ENCODE measurements at regions not wholly inside any gene's neighbourhood (a gene's known extent, or its start where the extent isn't known, plus 50 kb on each side); places are given as distances from the start of the nearest gene placed in this dataset.

DNA sequence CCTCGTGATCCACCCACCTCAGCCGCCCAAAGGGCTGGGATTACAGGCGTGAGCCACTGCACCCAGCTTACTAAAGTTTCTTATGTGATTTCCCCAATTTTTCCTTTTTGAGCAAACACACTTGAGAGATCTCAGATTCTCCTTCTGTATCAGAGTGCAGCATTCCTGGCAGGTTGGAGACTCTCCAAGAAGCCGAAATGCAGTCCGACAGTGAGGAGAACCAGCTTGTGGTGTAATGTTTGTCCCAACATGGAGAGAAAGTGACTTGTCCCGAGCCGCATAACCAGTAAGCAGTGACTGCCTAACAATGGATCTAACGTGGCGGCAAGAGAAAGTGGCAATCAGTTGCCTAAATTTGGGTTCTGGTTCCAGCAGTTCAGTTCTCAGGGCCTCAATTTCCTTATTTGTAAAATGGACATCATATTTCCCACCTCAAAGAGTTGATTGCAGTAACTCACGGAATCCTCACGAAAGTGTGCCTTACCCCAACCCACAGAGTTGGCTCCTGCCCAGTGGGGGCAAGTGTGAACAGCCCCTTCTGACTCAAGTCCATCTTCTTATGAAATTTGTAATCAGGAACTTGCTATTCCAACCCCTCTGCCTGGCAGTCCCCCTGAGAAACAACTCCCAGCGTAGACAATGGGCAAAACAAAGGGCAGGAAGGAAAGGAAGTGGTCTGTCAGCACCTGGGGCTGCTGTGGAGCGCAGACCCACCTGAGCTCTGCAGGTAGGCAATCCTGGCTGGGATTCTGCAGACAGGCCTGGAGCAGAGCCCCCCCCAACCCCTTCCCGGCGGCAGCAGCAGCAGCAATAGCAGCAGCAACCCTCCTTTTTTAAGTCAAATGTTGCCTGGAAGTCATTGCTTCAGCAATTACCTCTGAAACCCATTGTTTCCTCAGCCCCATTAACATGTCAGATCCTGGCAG is 223.6 kb upstream of the POU3F1 start:
- no peaks in the 10 kb centered on the region for H3K9me3 Mint-ChIP-seq
- H3K4me1 Mint-ChIP-seq (ENCODE audit: low read depth in 2 of 2) = no peaks in the 10 kb centered on the region
- H3K27ac Mint-ChIP-seq = no peak overlapping the region
- ATAC-seq (replicated peaks) = no peak
- no peaks in the 10 kb centered on the region for H3K36me3 Mint-ChIP-seq (ENCODE audit: insufficient read depth)
- H3K4me3 Mint-ChIP-seq = no peak overlapping the region
- peaks cover 81 to 97% of the 10 kb centered on the region in 2 donors for H3K27me3 Mint-ChIP-seq
- no peak for DNase-seq

DNA sequence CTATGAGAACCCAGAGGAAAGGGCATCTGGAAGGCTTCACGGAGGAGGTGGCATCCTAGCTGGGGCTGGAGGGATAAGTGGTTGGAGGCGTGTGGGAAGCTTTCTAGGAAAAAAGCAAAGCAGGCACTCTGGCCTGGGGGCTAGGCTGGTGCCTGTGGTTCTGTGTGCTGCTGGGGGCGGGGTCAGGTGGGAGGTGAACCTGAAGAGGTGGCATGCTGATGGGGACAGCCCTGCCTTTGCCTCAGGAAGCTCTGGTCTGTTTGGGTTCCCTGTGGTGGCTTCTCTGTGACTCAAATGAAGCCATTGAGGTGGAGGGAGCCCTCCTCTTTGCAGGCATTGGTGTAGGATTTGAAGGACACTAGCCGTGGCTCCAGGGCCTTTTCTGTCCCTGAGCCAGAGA is 221.6 kb upstream of the POU3F1 start:
- no peak for DNase-seq
- Mint-ChIP-seq H3K4me1 (ENCODE audit: low read depth in 2 of 2) (no peaks in the 10 kb centered on the region), H3K4me3 (no peak overlapping the region), H3K9me3 (no peaks in the 10 kb centered on the region), H3K36me3 (ENCODE audit: insufficient read depth) (no peaks in the 10 kb centered on the region), H3K27ac (no peak overlapping the region), H3K27me3 (peaks cover 76 to 94% of the 10 kb centered on the region in 2 donors)
- ATAC-seq (replicated peaks) = no peak

DNA sequence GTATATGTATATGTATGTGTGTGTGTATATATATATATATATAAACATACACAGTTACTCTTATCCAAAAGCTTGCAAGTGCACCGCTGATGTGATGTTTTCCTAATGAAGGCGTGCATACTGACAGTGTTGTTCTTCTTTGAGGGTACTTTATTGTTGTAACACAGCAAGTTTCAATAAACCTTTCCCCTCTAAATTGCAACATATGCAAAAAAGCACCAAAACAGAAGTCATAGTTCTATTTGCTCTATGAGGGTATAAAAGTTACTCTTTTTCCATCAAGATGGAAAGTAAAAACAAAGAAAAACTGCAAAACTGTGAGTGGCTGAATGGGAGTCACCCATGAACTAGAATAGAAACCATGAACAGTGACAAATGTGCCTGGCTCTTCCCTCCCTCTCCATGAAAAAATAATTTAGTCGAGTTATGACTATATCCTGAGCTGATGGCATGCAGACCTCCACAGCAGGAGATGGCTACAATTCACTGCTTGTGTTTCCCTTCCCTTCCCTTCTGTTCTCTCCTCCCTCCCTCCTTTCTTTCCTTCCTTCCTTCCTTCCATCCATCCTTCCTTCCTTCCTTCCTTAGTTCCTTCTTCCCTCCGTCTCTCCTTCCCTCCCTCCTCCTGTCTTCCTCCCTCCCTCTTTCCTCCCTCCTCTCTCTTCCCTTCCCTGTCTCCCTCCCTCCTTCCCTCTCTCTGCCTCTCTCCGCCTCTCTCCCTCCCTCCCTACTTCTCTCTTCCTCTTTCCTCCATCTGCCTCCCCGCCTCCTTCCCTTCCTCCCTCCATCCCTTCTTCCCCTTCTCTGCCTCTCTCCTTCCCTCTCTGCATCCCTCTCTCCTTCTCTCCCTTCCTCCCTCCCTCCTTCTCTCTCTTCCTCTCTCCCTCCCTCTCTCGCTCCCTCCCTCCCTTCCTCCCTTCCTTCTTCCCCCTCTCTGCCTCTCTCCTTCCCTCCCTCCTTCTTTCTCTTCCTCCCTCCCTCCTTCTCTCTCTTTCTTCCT is 220.7 kb upstream of the POU3F1 start:
- H3K27me3 Mint-ChIP-seq = peaks cover 68 to 86% of the 10 kb centered on the region in 2 donors

DNA sequence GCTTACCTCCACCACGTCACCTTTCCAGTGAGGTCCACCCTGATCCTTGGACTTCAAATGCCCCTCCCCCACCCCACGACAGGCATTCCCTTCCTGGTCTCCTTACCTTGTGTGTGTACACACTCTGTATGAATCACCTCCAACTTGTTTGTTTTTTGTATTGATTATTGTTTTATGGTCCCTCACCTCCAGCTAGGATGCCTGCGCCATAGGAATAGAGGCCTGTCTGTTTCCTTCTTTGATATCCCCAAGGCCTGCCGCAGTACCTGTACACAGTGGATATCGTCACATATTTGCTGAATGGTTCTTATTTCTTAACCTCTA is 219.6 kb upstream of the POU3F1 start:
- Mint-ChIP-seq H3K27ac (no peak overlapping the region), H3K36me3 (ENCODE audit: insufficient read depth) (no peaks in the 10 kb centered on the region), H3K4me3 (no peak overlapping the region), H3K4me1 (ENCODE audit: low read depth in 2 of 2) (no peaks in the 10 kb centered on the region), H3K9me3 (no peaks in the 10 kb centered on the region), H3K27me3 (peaks cover 67 to 86% of the 10 kb centered on the region in 2 donors)
- no peak for ATAC-seq (replicated peaks)
- no peak for DNase-seq

More for the DNA sequence above, 220.7 kb upstream of the POU3F1 start:
- H3K9me3 Mint-ChIP-seq = no peaks in the 10 kb centered on the region
- DNase-seq = no peak
- no peak overlapping the region for H3K4me3 Mint-ChIP-seq
- no peak overlapping the region for H3K27ac Mint-ChIP-seq
- no peak for ATAC-seq (replicated peaks)
- H3K4me1 Mint-ChIP-seq (ENCODE audit: low read depth in 2 of 2) = no peaks in the 10 kb centered on the region
- no peaks in the 10 kb centered on the region for H3K36me3 Mint-ChIP-seq (ENCODE audit: insufficient read depth)

DNA sequence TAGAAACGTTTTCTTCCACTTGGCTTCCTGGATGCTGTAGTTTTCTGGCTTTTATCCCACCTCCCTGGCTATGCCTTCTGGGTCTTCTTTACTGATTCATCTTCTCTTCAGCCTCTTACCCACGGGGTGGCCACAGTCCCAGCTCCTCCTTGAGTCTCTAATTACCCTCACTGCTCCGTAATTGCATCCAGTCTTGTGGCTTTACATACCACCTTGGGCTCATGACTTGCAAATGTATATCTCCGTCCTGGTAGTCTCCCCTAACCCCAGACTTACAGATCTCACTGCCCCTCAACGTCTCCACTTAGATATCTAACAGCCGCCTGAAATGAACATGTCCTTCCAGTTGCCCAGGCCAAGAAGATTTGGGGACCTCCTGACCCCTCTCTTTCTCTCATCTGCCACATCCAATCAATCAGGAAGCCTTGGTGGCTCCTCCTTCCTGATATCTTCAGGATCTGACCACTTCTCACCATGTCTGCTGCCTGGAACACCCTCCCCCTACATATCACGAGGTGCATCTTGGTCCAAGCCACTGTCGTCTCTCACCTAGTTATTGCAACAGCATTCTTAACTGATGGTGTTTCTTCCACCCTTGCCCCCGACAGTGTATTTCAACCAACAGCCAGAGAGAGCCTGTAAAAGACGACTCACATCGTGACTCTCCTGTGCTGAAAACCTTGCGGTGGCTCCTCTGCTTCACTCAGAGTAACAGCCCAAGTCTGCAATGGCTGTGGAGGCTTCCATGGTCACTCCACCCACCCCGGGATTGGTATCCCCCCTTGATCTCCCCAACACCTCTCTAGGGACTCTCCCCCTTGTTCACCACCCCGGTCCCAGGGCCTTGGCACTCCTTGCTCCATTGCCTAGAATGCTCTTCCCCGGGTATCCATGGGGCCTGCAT is 219.0 kb upstream of the POU3F1 start:
- H3K27me3 Mint-ChIP-seq = peaks cover 66 to 86% of the 10 kb centered on the region in 2 donors

DNA sequence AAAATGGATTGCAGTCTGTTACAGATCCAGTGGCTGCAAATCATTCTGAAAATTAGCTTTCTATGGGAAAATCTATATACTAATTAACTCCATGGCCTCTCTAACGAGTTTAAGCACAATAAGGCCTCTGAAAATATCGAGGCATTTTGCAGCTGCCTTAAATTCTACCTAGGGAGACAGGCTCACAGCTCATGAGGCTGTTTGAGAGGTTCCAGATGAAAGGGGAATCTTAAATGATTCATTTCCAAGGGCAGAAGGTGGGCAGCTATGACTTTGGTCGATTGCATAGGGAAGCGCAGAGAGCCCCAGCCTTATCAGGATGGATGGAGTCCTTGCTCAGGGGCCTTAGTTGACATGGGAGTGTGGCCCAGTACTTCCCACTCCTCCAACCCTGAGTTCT is 216.8 kb upstream of the POU3F1 start:
- H3K27me3 Mint-ChIP-seq = peaks cover 59 to 76% of the 10 kb centered on the region in 2 donors
- no peak for ATAC-seq (replicated peaks)
- no peak overlapping the region for H3K4me3 Mint-ChIP-seq
- no peak overlapping the region for H3K27ac Mint-ChIP-seq
- H3K36me3 Mint-ChIP-seq (ENCODE audit: insufficient read depth) = peaks cover 3% of the 10 kb centered on the region
- H3K9me3 Mint-ChIP-seq = no peaks in the 10 kb centered on the region
- H3K4me1 Mint-ChIP-seq (ENCODE audit: low read depth in 2 of 2) = no peaks in the 10 kb centered on the region
- no peak for DNase-seq

More for the DNA sequence above, 219.0 kb upstream of the POU3F1 start:
- DNase-seq (no peak), ATAC-seq (replicated peaks) (no peak)
- H3K4me3 Mint-ChIP-seq = no peak overlapping the region
- H3K27ac Mint-ChIP-seq = no peak overlapping the region
- no peaks in the 10 kb centered on the region for H3K9me3 Mint-ChIP-seq
- no peaks in the 10 kb centered on the region for H3K4me1 Mint-ChIP-seq (ENCODE audit: low read depth in 2 of 2)
- H3K36me3 Mint-ChIP-seq (ENCODE audit: insufficient read depth) = peaks cover under 1% of the 10 kb centered on the region

DNA sequence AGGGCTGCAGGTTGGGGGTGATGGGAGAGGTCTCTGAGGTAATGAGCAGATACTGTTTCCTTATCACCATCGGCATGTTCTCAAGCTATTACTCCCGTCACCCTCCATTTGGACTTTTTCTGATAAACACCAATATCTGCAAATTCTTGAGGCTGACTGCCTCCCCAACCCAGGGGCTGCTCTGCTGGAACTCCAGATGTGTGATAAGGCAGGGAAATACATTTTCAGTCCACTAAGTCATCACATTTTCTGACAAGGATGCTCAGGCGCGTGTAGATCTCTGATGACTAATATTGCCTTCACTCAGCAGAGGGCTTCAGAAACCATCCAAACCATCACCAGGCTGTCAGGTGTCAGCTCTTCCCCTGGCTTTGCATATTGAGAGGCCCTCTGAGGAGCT is 215.0 kb upstream of the POU3F1 start:
- H3K36me3 Mint-ChIP-seq (ENCODE audit: insufficient read depth) = peaks cover 3% of the 10 kb centered on the region
- H3K4me1 Mint-ChIP-seq (ENCODE audit: low read depth in 2 of 2) = no peaks in the 10 kb centered on the region
- DNase-seq (no peak), ATAC-seq (replicated peaks) (no peak)
- H3K27ac Mint-ChIP-seq = no peak overlapping the region
- H3K9me3 Mint-ChIP-seq = no peaks in the 10 kb centered on the region
- no peak overlapping the region for H3K4me3 Mint-ChIP-seq
- H3K27me3 Mint-ChIP-seq = peaks cover 43 to 70% of the 10 kb centered on the region in 2 donors

DNA sequence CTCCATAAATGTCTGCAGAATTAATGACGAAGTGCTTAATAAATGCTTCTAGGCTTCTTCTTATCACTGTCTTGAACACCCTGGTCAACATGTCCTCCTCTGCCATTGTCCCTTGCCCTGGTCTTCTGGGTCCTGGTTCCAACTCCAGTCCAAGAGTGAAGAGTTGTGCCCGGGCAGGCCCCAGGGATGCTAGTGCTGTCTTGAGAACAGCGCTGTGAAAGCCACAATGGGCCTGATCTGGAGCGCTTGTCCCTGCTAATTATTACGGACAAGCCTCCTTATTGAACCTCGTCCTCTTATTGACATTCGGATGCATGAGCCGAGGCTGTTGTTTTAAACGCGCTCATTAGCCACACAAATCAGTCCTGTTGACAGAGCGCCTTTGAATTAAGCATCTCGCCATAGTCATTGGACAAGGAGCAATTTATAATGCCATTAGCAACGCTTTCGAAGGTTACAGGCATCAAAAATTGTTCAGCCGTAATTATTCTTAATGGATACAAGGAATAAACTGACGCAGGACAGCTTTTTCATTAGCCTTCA is 211.6 kb upstream of the POU3F1 start:
- H3K27me3 Mint-ChIP-seq = peaks cover 29 to 61% of the 10 kb centered on the region in 2 donors
- no peak overlapping the region for H3K27ac Mint-ChIP-seq
- H3K4me3 Mint-ChIP-seq = no peak overlapping the region
- ATAC-seq (replicated peaks) (no peak), DNase-seq (no peak)
- no peaks in the 10 kb centered on the region for H3K9me3 Mint-ChIP-seq
- peaks cover 3% of the 10 kb centered on the region for H3K36me3 Mint-ChIP-seq (ENCODE audit: insufficient read depth)
- no peaks in the 10 kb centered on the region for H3K4me1 Mint-ChIP-seq (ENCODE audit: low read depth in 2 of 2)

DNA sequence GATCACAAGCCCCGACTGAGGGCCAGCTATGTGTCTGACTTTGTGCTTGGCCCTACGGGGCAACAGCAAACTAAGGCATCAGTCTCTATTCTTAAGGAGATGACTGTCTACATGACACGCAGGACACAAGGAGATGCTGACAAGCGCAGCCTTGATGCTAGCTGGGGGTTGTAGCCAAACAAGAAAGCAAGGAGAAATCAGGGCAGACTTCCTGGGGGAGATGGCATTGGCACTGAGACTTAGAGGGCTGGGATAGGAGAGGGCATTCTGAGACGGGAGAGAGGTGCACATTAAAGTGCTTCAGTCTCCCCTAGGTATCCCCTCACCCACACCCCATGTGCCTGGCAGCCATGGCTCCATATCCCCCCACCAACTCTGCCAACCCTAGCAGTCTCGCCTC is 210.8 kb upstream of the POU3F1 start:
- no peak for DNase-seq
- no peak overlapping the region for H3K4me3 Mint-ChIP-seq
- peaks cover 3% of the 10 kb centered on the region for H3K36me3 Mint-ChIP-seq (ENCODE audit: insufficient read depth)
- H3K27ac Mint-ChIP-seq = no peak overlapping the region
- no peaks in the 10 kb centered on the region for H3K4me1 Mint-ChIP-seq (ENCODE audit: low read depth in 2 of 2)
- H3K9me3 Mint-ChIP-seq = no peaks in the 10 kb centered on the region
- H3K27me3 Mint-ChIP-seq = peaks cover 33 to 68% of the 10 kb centered on the region in 2 donors
- no peak for ATAC-seq (replicated peaks)

DNA sequence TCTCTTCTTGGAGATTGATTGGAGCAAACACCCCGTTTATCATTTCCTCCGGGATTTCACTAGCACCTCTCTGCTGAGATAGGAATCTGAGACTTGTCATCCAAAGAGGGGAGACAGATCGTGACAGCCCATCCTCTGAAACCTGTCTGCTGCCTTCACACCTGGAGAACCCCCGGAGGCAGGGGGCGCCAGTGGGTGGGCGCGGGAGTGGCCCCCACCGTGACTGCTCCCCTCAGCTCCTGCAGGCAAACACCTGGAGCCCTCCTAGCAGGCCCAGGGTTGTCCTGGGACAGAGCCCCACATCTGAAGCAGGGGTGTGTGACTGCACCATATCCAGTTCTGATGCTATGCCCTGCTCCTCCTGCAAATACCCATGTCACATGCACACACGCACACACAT is 209.5 kb upstream of the POU3F1 start:
- peaks cover 3% of the 10 kb centered on the region for H3K36me3 Mint-ChIP-seq (ENCODE audit: insufficient read depth)
- H3K27me3 Mint-ChIP-seq = peaks cover 22 to 55% of the 10 kb centered on the region in 2 donors
- H3K4me1 Mint-ChIP-seq (ENCODE audit: low read depth in 2 of 2) = no peaks in the 10 kb centered on the region
- H3K27ac Mint-ChIP-seq = no peak overlapping the region
- DNase-seq = no peak
- no peaks in the 10 kb centered on the region for H3K9me3 Mint-ChIP-seq
- ATAC-seq (replicated peaks) = no peak
- H3K4me3 Mint-ChIP-seq = no peak overlapping the region

DNA sequence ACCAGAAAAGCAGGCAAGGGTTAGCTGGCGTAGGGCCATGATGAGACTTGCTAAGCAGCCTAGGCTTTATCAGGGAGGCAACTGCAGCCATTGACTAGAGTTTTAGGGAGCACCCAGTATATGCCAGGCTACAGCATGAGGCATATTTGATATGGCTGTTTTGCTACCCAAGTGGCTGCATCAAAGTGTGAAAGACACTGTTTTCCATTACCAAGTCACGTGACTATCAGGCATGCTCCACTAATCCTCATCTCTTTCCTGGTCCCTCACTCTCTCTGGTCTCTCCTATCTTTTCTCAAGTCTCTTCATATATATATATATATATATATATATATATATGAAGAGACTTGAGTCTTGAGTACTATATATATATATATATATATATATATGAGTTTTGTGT is 206.7 kb upstream of the POU3F1 start:
- no peak overlapping the region for H3K4me3 Mint-ChIP-seq
- DNase-seq (no peak), ATAC-seq (replicated peaks) (no peak)
- no peaks in the 10 kb centered on the region for H3K4me1 Mint-ChIP-seq (ENCODE audit: low read depth in 2 of 2)
- H3K9me3 Mint-ChIP-seq = no peaks in the 10 kb centered on the region
- H3K27ac Mint-ChIP-seq = no peak overlapping the region
- peaks cover 40 to 67% of the 10 kb centered on the region in 2 donors for H3K27me3 Mint-ChIP-seq
- no peaks in the 10 kb centered on the region for H3K36me3 Mint-ChIP-seq (ENCODE audit: insufficient read depth)

DNA sequence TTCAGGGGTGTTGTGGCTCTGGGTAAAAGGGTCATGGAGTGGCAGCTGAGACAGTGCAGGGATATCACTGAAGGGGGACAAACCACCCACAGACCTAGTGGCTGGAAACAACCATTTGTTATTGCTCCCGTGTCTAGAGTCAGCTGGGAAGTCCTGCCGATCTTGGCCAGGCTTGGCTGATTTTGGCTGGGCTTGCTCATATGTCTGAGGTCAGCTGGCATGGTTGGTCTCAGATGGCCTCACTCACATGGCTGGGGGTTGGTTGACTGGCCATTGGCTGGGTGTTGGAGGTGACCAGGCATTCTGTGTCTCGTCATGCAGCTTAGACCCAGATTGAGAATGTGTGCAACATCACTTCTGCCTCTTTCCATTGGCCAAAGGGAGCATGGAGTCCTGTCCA is 203.8 kb upstream of the POU3F1 start:
- Mint-ChIP-seq H3K9me3 (no peaks in the 10 kb centered on the region), H3K36me3 (ENCODE audit: insufficient read depth) (no peaks in the 10 kb centered on the region), H3K27ac (no peak overlapping the region), H3K4me3 (no peak overlapping the region), H3K4me1 (ENCODE audit: low read depth in 2 of 2) (no peaks in the 10 kb centered on the region), H3K27me3 (peaks cover 43 to 60% of the 10 kb centered on the region in 2 donors)
- no peak for DNase-seq
- ATAC-seq (replicated peaks) = no peak

DNA sequence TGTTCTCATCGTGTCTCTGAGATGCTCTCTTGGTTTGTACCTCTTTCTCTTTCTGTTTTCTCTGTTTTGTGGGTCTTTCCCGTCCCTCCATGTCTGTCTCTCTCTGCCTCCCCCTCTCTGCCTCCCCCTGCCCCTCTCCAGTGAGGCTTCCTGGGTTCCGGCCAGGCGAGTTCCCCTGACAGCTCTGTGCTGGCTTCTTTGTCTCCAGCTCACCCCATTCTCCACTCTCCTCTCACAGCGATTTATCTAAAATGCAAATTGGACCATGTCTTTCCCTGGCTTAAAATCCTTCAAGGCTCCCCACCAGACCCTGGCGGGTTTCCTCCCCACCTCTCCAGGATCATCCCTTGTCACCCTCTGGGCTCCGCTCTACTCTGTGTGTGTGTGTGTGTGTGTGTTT is 202.4 kb upstream of the POU3F1 start:
- H3K9me3 Mint-ChIP-seq = no peaks in the 10 kb centered on the region
- DNase-seq = no peak
- no peak overlapping the region for H3K27ac Mint-ChIP-seq
- H3K4me3 Mint-ChIP-seq = no peak overlapping the region
- H3K36me3 Mint-ChIP-seq (ENCODE audit: insufficient read depth) = no peaks in the 10 kb centered on the region
- H3K4me1 Mint-ChIP-seq (ENCODE audit: low read depth in 2 of 2) = no peaks in the 10 kb centered on the region
- H3K27me3 Mint-ChIP-seq = peaks cover 39 to 48% of the 10 kb centered on the region in 2 donors
- no peak for ATAC-seq (replicated peaks)
